HepG2 (cell line): ENCODE measurements at regions not wholly inside any gene's neighbourhood (a gene's known extent, or its start where the extent isn't known, plus 50 kb on each side); places are given as distances from the start of the nearest gene placed in this dataset.

Experiments used
- ATAC-seq: fragments of 200-7000 bp; cut with Tn5 transposase; 3 replicates; pipeline ENCODE4 v1.9.1; 2020; ENCODE audit warnings: mild to moderate bottlenecking, moderate library complexity
- BruUV-seq: library from RNA; stranded (reverse); fragments of 400-500 nt; replicated peaks from 2 replicates; lab custom pipeline; 2021; lab: Mats Ljungman, UMichigan
- CTCF ChIA-PET: fragments of 300-600 bp; formaldehyde crosslinking; extraction: SDS; loops from one replicate; lab custom pipeline; 2021; ENCODE audit warnings: low total read pairs, inconsistent platforms, low intra/inter-chr PET ratio; lab: Yijun Ruan, JAX
- POLR2A ChIA-PET: fragments of 350-600 bp; sonication (Branson Sonifier 250); formaldehyde crosslinking; loops from one replicate; lab custom pipeline; 2020; ENCODE audit warnings: antibody characterized with exemption, inconsistent platforms; lab: Yijun Ruan, JAX
- DNase-seq: peaks from one replicate; pipeline ENCODE4 v3.0.0-alpha.2; 2015; ENCODE audit warnings: low spot score
- FAIRE-seq: peaks from 3 replicates; lab custom pipeline; 2011; peaks lifted over from hg19 to GRCh38; lab: Jason Lieb, UNC
- H2AFZ ChIP-seq: one replicate; pipeline ENCODE4 v1.6.1; 2011; ENCODE audit warnings: low read length, inconsistent platforms
- H3K27ac ChIP-seq: fragments of 300-600 bp; 3 replicates; pipeline ENCODE4 v1.8.0; 2011; ENCODE audit warnings: mixed run types, mild to moderate bottlenecking, mixed read lengths, low read length, inconsistent platforms; ENCODE audit not compliant: insufficient read depth; ENCODE audit errors: extremely low read length
- H3K27me3 ChIP-seq, 2 experiments: fragments of 200-600 bp in 1 of 2; 2 replicates in 1 of 2; 3 replicates in 1 of 2; pipeline versions ENCODE4 v1.6.0 to v1.8.0; 2011; ENCODE audit warnings: low read length in 2 of 2, mild to moderate bottlenecking in 2 of 2, moderate library complexity in 2 of 2, inconsistent platforms in 1 of 2; ENCODE audit not compliant: insufficient read depth in 2 of 2, control insufficient read depth in 1 of 2
- H3K36me3 ChIP-seq, 2 experiments: fragments of 200-600 bp in 1 of 2; replicated peaks in 1 of 2; 2 replicates in 1 of 2; 3 replicates in 1 of 2; pipeline versions ENCODE4 v1.5.1 to v1.8.0; 2011; ENCODE audit warnings: low read length in 2 of 2, inconsistent platforms in 1 of 2; ENCODE audit not compliant: insufficient read depth in 2 of 2, control insufficient read depth in 1 of 2
- H3K4me1 ChIP-seq: 2 replicates; pipeline ENCODE4 v1.5.1; 2012; ENCODE audit warnings: low read length, inconsistent platforms; ENCODE audit not compliant: insufficient read depth
- H3K4me2 ChIP-seq: 2 replicates; pipeline ENCODE4 v1.6.0; 2011; ENCODE audit warnings: low read depth, low read length, inconsistent platforms
- H3K4me3 ChIP-seq, 3 experiments: fragments of 200-600 bp in 1 of 3; sonication (generic), shearing (Covaris generic) in 1 of 3; replicated peaks in 1 of 3; 2 replicates each; pipeline ENCODE4 v1.5.1; 2011 to 2016; ENCODE audit warnings: low read length in 3 of 3, inconsistent platforms in 2 of 3, low read depth in 2 of 3, mild to moderate bottlenecking in 2 of 3, control low read depth in 1 of 3, mixed read lengths in 1 of 3; ENCODE audit not compliant: insufficient read depth in 1 of 3
- H3K79me2 ChIP-seq: one replicate; pipeline ENCODE4 v1.6.1; 2011; ENCODE audit warnings: low read length, inconsistent platforms; ENCODE audit not compliant: insufficient read depth
- H3K9ac ChIP-seq: 2 replicates; pipeline ENCODE4 v1.6.0; 2011; ENCODE audit warnings: mild to moderate bottlenecking, low read depth, low read length, inconsistent platforms; ENCODE audit not compliant: insufficient read depth
- H3K9me3 ChIP-seq: 2 replicates; pipeline ENCODE4 v1.5.1; 2012; ENCODE audit warnings: mild to moderate bottlenecking, low read length
- H4K20me1 ChIP-seq: 2 replicates; pipeline ENCODE4 v1.6.0; 2011; ENCODE audit warnings: inconsistent platforms, mild to moderate bottlenecking, low read length, moderate library complexity; ENCODE audit not compliant: insufficient read depth
- DNMT3B ChIP-seq: conservative IDR thresholded peaks from 2 replicates; pipeline ENCODE4 v1.6.1; 2016; ENCODE audit warnings: missing biosample characterization, control low read depth
- GZF1 ChIP-seq: sonication (generic); formaldehyde crosslinking; IDR thresholded peaks from 2 replicates; pipeline ENCODE4 v1.5.1; 2020; ENCODE audit warnings: mild to moderate bottlenecking, missing genetic modification reagents
- KDM2A ChIP-seq: sonication (generic); formaldehyde crosslinking; IDR thresholded peaks from 2 replicates; pipeline ENCODE4 v1.4.0; 2020; ENCODE audit warnings: low read depth, missing genetic modification reagents, borderline replicate concordance
- PLRG1 ChIP-seq: fragments of 450-650 bp; conservative IDR thresholded peaks from 2 replicates; pipeline ENCODE4 v1.6.1; 2016
- RFXAP ChIP-seq: sonication (generic); formaldehyde crosslinking; IDR thresholded peaks from 2 replicates; pipeline ENCODE4 v1.4.0; 2020; ENCODE audit warnings: missing genetic modification reagents, borderline replicate concordance
- RXRA ChIP-seq: sonication (generic); formaldehyde crosslinking; IDR thresholded peaks from 2 replicates; pipeline ENCODE4 v1.5.1; 2020; ENCODE audit warnings: missing genetic modification reagents
- SP4 ChIP-seq: sonication (generic); formaldehyde crosslinking; IDR thresholded peaks from 2 replicates; pipeline ENCODE4 v1.8.1; 2023; ENCODE audit warnings: mild to moderate bottlenecking, missing genetic modification reagents
- SRSF1 ChIP-seq: fragments of 200-400 bp; formaldehyde crosslinking; optimal IDR thresholded peaks from 2 replicates; pipeline ENCODE3; 2017; ENCODE audit warnings: mild to moderate bottlenecking, low read depth, low read length, moderate library complexity
- XBP1 ChIP-seq: sonication (generic); formaldehyde crosslinking; IDR thresholded peaks from 2 replicates; pipeline ENCODE4 v1.5.0; 2020; ENCODE audit warnings: missing genetic modification reagents
- ZNF598 ChIP-seq: sonication (generic); formaldehyde crosslinking; IDR thresholded peaks from 2 replicates; pipeline ENCODE4 v1.5.1; 2020; ENCODE audit warnings: mild to moderate bottlenecking, missing genetic modification reagents, borderline replicate concordance
- ZNF674 ChIP-seq: sonication (generic); formaldehyde crosslinking; IDR thresholded peaks from 2 replicates; pipeline ENCODE4 v1.5.0; 2020; ENCODE audit warnings: low read depth, mild to moderate bottlenecking, missing genetic modification reagents
- ZNF792 ChIP-seq: IDR thresholded peaks from 2 replicates; pipeline ENCODE4 v1.6.1; 2016
- WGBS: methylation state at CpG from one replicate; pipeline ENCODE4 v1.1.6; 2017; ENCODE audit warnings: low lambda C conversion rate; 5-methylcytosine and 5-hydroxymethylcytosine counted together
- in situ Hi-C: cut with HindIII; loops from 2 replicates; pipeline ENCODE4 v1.10.0; 2017; ENCODE audit warnings: low pct_unique_long_range_greater_than_20kb; ENCODE audit not compliant: extremely low pct_ligation_motif_present
- intact Hi-C: fragments of 100-400 bp; cut with micrococcal nuclease; formaldehyde crosslinking; loops from one replicate; pipeline ENCODE4 v1.10.0; 2022; ENCODE audit not compliant: unreplicated experiment
- TF ChIP-seq, protein P1 (sequence below): IDR thresholded peaks from 2 replicates; pipeline ENCODE4 v1.6.1; 2016; ENCODE audit warnings: control low read depth
- TF ChIP-seq, protein P2 (sequence below): IDR thresholded peaks from 2 replicates; pipeline ENCODE4 v1.6.1; 2016; ENCODE audit warnings: missing biosample characterization, missing genetic modification reagents, low read depth
- TF ChIP-seq, protein P3 (sequence below), 2 experiments: sonication (generic) in 1 of 2; formaldehyde crosslinking in 1 of 2; IDR thresholded peaks; 2 replicates each; pipeline versions ENCODE4 v1.6.1 to v1.9.0; 2014 to 2022; ENCODE audit warnings: antibody characterized with exemption in 1 of 2, borderline replicate concordance in 1 of 2, inconsistent platforms in 1 of 2, low read depth in 1 of 2, missing genetic modification reagents in 1 of 2

DNA sequence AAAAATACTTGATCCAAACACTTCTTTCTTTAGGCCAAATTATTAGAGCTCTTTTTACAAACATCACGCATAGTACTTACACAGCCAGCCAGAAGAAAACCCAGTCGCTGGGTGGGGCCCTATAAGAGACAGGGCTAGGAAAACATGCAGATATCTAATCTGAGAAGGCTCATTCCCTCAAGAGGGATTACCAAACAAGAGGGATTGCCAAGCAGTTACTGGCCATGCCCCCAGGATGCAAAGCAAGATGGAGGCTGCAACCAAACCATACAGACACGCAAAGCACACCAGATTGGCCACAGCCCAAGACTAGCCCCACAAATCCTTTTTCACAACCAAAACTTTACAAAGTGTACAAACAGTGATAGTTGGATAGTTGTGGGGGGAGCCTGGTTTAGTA, 1235.4 kb upstream of the GJE1 start:
- peaks cover 5 to 21% of the 10 kb centered on the region in 2 experiments; a peak in 4 of 5 replicates for H3K36me3 ChIP-seq
- peak overlapping the region; percentile 86 to 98 (median 88) for H3K4me3 ChIP-seq
- POLR2A ChIA-PET, result interaction anchor here (1.1 to 2.0 kb wide), 4 partner anchors 10 to 1525 kb away, joined by 3 to 10 read pairs (median 6); partner anchors contain the start of gene CITED2
- H3K4me1 ChIP-seq, result peaks cover 17% of the 10 kb centered on the region
- intact Hi-C loops, result loop anchor here (10.0 kb wide), 1 partner anchor 1523 kb away; the partner anchor contains the start of gene CITED2
- BruUV-seq, result no TSS peak
- FAIRE-seq, result no peak
- CTCF ChIA-PET, result no interaction called here
- H4K20me1 ChIP-seq, result no peaks in the 10 kb centered on the region
- peak; percentile 45 for DNase-seq
- H2AFZ ChIP-seq, result no peak overlapping the region
- peak; percentile 82 for ATAC-seq
- no peaks in the 10 kb centered on the region for H3K9me3 ChIP-seq
- H3K4me2 ChIP-seq, result peak overlapping the region; percentile 81
- H3K9ac ChIP-seq, result peak overlapping the region; percentile 89
- peaks cover 54% of the 10 kb centered on the region for H3K79me2 ChIP-seq
- H3K27ac ChIP-seq, result peak overlapping the region; percentile 70
- WGBS, result 6% methylated on average over 3 of the region's 3 CpGs
- in situ Hi-C loops, result no loop called here
- no peaks in the 10 kb centered on the region; a peak in 1 of 5 replicates for H3K27me3 ChIP-seq
- TF ChIP-seq ZNF598 (no peak), DNMT3B (CRISPR knock-in tag) (no peak), RFXAP (CRISPR knock-in tag) (no peak), SRSF1 (no peak), KDM2A (CRISPR knock-in tag) (0 out of 2 replicates have a peak, but pooled peaks have one; percentile 2), RXRA (CRISPR knock-in tag) (no peak), PLRG1 (no peak), XBP1 (CRISPR knock-in tag) (no peak), ZNF674 (no peak), ZNF792 (CRISPR knock-in tag) (no peak), GZF1 (CRISPR knock-in tag) (no peak), SP4 (CRISPR knock-in tag) (no peak)
- TF ChIP-seq, protein P1, sequence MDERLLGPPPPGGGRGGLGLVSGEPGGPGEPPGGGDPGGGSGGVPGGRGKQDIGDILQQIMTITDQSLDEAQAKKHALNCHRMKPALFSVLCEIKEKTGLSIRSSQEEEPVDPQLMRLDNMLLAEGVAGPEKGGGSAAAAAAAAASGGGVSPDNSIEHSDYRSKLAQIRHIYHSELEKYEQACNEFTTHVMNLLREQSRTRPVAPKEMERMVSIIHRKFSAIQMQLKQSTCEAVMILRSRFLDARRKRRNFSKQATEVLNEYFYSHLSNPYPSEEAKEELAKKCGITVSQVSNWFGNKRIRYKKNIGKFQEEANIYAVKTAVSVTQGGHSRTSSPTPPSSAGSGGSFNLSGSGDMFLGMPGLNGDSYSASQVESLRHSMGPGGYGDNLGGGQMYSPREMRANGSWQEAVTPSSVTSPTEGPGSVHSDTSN, result no peak
- TF ChIP-seq, protein P2, sequence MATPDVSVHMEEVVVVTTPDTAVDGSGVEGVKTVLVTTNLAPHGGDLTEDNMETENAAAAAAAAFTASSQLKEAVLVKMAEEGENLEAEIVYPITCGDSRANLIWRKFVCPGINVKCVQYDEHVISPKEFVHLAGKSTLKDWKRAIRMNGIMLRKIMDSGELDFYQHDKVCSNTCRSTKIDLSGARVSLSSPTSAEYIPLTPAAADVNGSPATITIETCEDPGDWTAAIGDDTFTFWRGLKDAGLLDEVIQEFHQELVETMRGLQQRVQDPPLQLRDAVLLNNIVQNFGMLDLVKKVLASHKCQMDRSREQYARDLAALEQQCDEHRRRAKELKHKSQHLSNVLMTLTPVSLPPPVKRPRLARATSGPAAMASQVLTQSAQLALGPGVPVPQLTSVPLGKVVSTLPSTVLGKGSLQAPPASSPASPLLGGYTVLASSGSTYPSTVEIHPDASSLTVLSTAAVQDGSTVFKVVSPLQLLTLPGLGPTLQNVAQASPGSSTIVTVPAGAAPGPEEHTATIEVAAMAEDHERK (CRISPR knock-in tag), result no peak
- TF ChIP-seq, protein P3, sequence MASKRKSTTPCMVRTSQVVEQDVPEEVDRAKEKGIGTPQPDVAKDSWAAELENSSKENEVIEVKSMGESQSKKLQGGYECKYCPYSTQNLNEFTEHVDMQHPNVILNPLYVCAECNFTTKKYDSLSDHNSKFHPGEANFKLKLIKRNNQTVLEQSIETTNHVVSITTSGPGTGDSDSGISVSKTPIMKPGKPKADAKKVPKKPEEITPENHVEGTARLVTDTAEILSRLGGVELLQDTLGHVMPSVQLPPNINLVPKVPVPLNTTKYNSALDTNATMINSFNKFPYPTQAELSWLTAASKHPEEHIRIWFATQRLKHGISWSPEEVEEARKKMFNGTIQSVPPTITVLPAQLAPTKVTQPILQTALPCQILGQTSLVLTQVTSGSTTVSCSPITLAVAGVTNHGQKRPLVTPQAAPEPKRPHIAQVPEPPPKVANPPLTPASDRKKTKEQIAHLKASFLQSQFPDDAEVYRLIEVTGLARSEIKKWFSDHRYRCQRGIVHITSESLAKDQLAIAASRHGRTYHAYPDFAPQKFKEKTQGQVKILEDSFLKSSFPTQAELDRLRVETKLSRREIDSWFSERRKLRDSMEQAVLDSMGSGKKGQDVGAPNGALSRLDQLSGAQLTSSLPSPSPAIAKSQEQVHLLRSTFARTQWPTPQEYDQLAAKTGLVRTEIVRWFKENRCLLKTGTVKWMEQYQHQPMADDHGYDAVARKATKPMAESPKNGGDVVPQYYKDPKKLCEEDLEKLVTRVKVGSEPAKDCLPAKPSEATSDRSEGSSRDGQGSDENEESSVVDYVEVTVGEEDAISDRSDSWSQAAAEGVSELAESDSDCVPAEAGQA (IDR thresholded peaks at IDR 0.05; ENCODE audit: low read depth), result 0 out of 2 replicates have a peak, but pooled peaks have one; percentile 18
- TF ChIP-seq, protein P3 (CRISPR knock-in tag; IDR thresholded peaks at IDR 0.05; ENCODE audit: borderline replicate concordance), result no peak
